KMS-11 (cell line): ENCODE measurements at regions not wholly inside any gene's neighbourhood (a gene's known extent, or its start where the extent isn't known, plus 50 kb on each side); places are given as distances from the start of the nearest gene placed in this dataset.

Source experiments
- H2AFZ ChIP-seq: fragments of 200-600 bp; sonication (generic); 2 replicates; pipeline ENCODE4 v1.6.1; 2016; ENCODE audit warnings: antibody characterized with exemption, mixed run types, low read depth
- H3K27ac ChIP-seq: fragments of 200-600 bp; sonication (generic); 2 replicates; pipeline ENCODE4 v1.6.1; 2016; ENCODE audit warnings: mild to moderate bottlenecking, mixed run types
- H3K27me3 ChIP-seq: fragments of 200-600 bp; sonication (generic); 2 replicates; pipeline ENCODE4 v1.6.1; 2017; ENCODE audit warnings: mild to moderate bottlenecking, low read depth, mixed run types, moderate library complexity; ENCODE audit not compliant: insufficient read depth
- H3K36me3 ChIP-seq: fragments of 200-600 bp; sonication (generic); 2 replicates; pipeline ENCODE4 v1.6.1; 2017; ENCODE audit warnings: mild to moderate bottlenecking, mixed run types; ENCODE audit not compliant: insufficient read depth
- H3K4me1 ChIP-seq: fragments of 200-600 bp; sonication (generic); 2 replicates; pipeline ENCODE4 v1.6.1; 2016; ENCODE audit warnings: mild to moderate bottlenecking, low read depth, mixed run types; ENCODE audit not compliant: poor library complexity, severe bottlenecking
- H3K4me2 ChIP-seq: fragments of 200-600 bp; sonication (generic); 2 replicates; pipeline ENCODE4 v1.7.0; 2016; ENCODE audit warnings: mild to moderate bottlenecking, mixed run types
- H3K4me3 ChIP-seq: fragments of 200-600 bp; sonication (generic); IDR thresholded peaks from 2 replicates; pipeline ENCODE4 v1.6.1; 2017; ENCODE audit warnings: low read depth, low read length, mixed read lengths; ENCODE audit not compliant: insufficient read depth
- H3K79me2 ChIP-seq: fragments of 200-600 bp; sonication (generic); 2 replicates; pipeline ENCODE4 v1.6.1; 2016; ENCODE audit warnings: low read depth, mixed run types; ENCODE audit not compliant: insufficient read depth
- H3K9ac ChIP-seq: fragments of 200-600 bp; sonication (generic); 2 replicates; pipeline ENCODE4 v1.6.1; 2016; ENCODE audit warnings: mild to moderate bottlenecking, mixed run types
- H4K20me1 ChIP-seq: fragments of 200-600 bp; sonication (generic); 2 replicates; pipeline ENCODE4 v1.6.1; 2016; ENCODE audit warnings: mild to moderate bottlenecking, mixed run types; ENCODE audit not compliant: insufficient read depth
- TF ChIP-seq, protein P1 (sequence below): fragments of 200-600 bp; sonication (generic); conservative IDR thresholded peaks from 2 replicates; pipeline ENCODE4 v1.6.1; 2017; ENCODE audit warnings: low read depth, mild to moderate bottlenecking, antibody characterized with exemption, low read length, moderate library complexity, mixed read lengths

DNA sequence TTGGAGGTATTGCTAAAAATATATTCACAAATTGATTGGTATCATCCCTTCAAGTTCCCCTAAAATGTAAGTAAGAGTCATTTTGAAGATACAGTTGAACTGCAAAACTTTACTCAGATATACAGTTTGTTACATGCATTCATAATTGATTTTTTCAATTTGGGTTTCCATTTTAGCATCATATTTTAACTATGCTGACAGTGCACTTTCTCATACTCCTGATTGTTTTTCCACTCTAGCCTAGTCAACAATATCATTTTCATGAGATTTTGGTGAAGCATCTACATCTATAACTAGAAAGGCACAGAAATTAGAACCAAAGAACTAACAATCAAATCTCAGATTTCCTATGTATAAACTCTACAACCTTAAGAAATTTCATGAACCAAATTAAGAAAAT is 2850.4 kb upstream of the PCDH20 start:
- Histone ChIP-seq H3K27me3 (no peaks in the 10 kb centered on the region), H2AFZ (no peak overlapping the region), H3K4me3 (no peak overlapping the region), H3K27ac (no peak overlapping the region), H3K9ac (no peak overlapping the region), H3K4me2 (no peak overlapping the region), H4K20me1 (no peaks in the 10 kb centered on the region), H3K36me3 (no peaks in the 10 kb centered on the region), H3K4me1 (no peaks in the 10 kb centered on the region), H3K79me2 (no peaks in the 10 kb centered on the region)
- TF ChIP-seq, protein P1, sequence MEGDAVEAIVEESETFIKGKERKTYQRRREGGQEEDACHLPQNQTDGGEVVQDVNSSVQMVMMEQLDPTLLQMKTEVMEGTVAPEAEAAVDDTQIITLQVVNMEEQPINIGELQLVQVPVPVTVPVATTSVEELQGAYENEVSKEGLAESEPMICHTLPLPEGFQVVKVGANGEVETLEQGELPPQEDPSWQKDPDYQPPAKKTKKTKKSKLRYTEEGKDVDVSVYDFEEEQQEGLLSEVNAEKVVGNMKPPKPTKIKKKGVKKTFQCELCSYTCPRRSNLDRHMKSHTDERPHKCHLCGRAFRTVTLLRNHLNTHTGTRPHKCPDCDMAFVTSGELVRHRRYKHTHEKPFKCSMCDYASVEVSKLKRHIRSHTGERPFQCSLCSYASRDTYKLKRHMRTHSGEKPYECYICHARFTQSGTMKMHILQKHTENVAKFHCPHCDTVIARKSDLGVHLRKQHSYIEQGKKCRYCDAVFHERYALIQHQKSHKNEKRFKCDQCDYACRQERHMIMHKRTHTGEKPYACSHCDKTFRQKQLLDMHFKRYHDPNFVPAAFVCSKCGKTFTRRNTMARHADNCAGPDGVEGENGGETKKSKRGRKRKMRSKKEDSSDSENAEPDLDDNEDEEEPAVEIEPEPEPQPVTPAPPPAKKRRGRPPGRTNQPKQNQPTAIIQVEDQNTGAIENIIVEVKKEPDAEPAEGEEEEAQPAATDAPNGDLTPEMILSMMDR, result no peak

DNA sequence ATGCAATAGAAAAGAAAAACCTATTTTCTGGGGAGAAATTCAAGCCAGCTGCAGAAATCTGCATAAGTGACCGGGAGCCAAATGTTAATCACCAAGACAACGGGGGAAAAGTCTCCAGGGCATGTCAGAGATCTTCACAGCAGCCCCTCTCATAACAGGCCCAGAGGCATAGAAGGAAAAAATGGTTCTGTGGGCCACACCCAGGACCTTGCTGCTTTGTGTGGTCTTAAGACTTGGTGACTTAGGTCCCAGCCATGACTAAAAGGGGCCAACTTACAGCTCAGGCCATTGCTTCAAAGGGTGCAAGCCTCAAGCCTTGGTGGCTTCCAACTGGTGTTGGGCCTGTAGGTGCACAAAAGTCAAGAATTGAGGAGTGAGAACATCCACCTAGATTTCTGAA is 2847.6 kb upstream of the PCDH20 start:
- Histone ChIP-seq H4K20me1 (no peaks in the 10 kb centered on the region), H3K79me2 (no peaks in the 10 kb centered on the region), H3K4me1 (no peaks in the 10 kb centered on the region), H3K36me3 (no peaks in the 10 kb centered on the region), H3K4me3 (no peak overlapping the region), H3K27ac (no peak overlapping the region), H3K9ac (no peak overlapping the region), H3K4me2 (no peak overlapping the region), H2AFZ (no peak overlapping the region), H3K27me3 (no peaks in the 10 kb centered on the region)
- TF ChIP-seq, protein P1, result no peak

DNA sequence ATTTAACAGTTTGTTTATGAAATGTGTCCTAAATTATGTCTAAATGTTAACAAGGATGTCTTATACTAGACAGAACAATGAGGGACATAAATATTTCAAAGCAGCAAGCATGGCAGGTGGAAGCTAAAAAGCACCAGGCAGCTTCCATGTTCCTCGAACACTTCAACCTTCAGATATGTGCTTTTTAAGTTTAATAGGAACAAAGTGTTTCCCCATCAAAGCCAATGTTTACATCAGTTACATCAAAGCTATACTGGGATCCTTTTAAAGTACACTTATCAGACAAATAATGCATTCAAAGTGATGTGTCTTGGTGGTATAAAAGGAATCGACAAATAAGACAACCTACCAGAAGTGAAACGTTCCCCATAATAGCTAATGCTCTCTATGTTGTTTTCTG is 2841.1 kb upstream of the PCDH20 start:
- H3K36me3 ChIP-seq, result no peaks in the 10 kb centered on the region
- no peaks in the 10 kb centered on the region for H3K4me1 ChIP-seq
- no peaks in the 10 kb centered on the region for H4K20me1 ChIP-seq
- TF ChIP-seq, protein P1, result no peak
- H3K4me3 ChIP-seq, result no peak overlapping the region
- H3K9ac ChIP-seq, result no peak overlapping the region
- no peaks in the 10 kb centered on the region for H3K27me3 ChIP-seq
- H3K27ac ChIP-seq, result no peak overlapping the region
- H3K4me2 ChIP-seq, result no peak overlapping the region
- H2AFZ ChIP-seq, result no peak overlapping the region
- H3K79me2 ChIP-seq, result no peaks in the 10 kb centered on the region

DNA sequence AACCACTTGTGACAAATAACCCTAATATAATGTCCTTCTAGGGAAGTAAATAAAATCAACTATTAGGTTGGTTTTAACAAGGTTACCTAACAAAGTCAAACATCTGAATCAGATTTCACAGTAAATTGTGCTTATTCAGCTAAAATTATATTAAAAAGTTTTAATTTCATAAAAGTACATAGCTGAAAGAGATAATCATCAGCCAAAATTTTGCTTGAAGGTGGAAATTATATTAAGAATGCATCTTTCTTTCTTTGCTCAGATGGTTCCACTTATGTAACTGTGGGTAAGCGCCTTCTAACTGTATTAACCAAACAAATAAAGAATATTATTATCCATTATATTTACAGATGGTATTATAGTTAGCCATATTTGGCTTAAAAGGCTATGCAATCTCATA is 2840.3 kb upstream of the PCDH20 start:
- Histone ChIP-seq H3K36me3 (no peaks in the 10 kb centered on the region), H3K27me3 (no peaks in the 10 kb centered on the region), H3K27ac (no peak overlapping the region), H4K20me1 (no peaks in the 10 kb centered on the region), H3K4me1 (no peaks in the 10 kb centered on the region), H3K4me3 (no peak overlapping the region), H2AFZ (no peak overlapping the region), H3K9ac (no peak overlapping the region), H3K79me2 (no peaks in the 10 kb centered on the region), H3K4me2 (no peak overlapping the region)
- TF ChIP-seq, protein P1, result no peak
